ENCODE measurements at regions not wholly inside any gene's neighbourhood (a gene's known extent, or its start where the extent isn't known, plus 50 kb on each side); places are given as distances from the start of the nearest gene placed in this dataset.

DNA sequence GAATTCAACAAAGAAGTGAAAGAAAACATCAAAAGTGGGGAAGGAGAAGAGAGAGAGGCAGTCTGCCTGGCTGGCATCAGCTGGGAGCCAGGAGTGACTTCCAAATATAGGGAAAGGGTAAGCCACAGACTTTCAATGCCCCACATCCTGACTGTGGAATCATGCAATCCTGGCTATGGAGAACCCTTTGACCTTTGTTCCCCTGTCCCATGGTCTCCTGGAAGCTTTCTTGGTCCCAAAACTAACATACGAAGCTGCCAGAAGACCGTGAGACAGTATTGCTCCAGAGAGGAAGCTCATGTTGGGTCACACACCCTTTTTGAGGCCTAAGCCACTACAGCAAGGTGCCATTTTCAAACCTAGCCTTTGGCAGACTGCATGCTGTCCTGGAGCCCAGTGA is 665.5 kb downstream of the ELAVL2 start:
- no peak for TF ChIP-seq CTCF (IDR thresholded peaks at IDR 0.05; ENCODE audit: insufficient read depth, missing control alignments)
- no peak for FAIRE-seq
- no peak for DNase-seq (ENCODE audit: insufficient read length, low spot score)

DNA sequence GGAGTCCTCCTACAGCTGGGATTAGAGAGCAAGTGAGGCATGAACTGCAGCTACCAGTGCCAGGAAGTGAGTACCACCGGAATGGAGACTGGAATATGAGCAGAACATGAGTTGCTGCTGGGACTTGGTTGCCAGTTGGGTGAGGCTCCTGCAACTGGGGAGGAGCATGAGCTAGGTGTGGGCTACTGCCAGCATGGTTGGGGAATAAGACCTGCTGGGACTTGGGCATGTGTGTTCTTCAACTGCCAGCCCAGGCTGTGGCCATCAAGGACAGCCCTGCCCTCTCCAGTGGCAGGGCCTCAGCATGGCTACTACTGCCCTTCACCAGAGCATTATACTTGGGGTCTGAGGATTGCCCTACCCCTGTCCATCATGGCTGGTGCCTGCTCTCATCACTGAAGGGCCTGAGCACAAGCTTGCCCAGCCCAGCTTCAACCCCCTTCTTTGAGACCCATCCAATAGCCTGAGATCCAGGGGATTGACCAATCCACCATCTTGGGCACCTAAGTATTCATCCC is 665.0 kb downstream of the ELAVL2 start:
- no peak for TF ChIP-seq CTCF (IDR thresholded peaks at IDR 0.05; ENCODE audit: insufficient read depth, missing control alignments)
- FAIRE-seq (no peak), DNase-seq (ENCODE audit: insufficient read length, low spot score) (no peak)

DNA sequence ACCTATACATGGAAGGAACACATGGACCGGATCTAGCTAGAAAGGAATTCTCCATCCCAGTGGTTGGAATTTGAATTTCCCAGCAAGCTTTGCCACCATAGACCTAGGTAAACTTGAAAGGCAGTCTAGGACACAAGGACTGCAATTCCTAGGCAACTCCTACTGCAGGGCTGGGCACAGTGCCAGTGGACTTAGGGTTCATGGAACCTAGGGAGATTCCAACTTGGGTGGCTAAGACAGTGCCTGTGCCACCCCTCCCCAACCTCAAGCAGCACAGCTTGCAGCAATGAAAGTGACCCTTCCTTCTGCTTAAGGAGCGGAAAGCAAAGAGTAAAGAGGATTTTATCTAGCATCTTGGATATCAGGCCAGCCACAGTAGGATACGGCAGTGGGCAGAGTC is 663.3 kb downstream of the ELAVL2 start:
- DNase-seq (ENCODE audit: insufficient read length, low spot score) = no peak
- no peak for FAIRE-seq
- no peak for TF ChIP-seq CTCF (IDR thresholded peaks at IDR 0.05; ENCODE audit: insufficient read depth, missing control alignments)

- FAIRE-seq = no peak
- no peak for TF ChIP-seq CTCF (IDR thresholded peaks at IDR 0.05; ENCODE audit: insufficient read depth, missing control alignments)
These were observed 654.6 kb downstream of the ELAVL2 start for GRCh38 chr9:23171479-23171878.

DNA sequence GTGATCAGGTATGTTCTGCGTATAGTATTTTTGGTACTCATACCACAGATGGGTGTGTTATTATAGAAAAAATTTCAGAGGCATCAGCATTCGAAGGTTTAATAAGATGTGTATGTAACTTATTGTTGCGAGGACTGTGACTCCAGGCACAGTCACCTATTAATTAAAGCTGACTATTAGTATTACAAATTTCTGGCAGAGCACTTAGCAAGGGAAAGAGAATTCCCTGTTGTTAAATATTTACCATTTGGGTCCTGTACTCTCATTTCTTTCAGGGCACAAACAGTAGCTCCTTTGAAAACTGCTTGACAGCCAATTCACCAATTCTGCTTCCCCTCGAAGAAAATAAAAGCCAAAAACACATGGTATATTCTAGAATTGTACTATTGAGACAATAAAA is 653.8 kb downstream of the ELAVL2 start:
- no peak for TF ChIP-seq CTCF (IDR thresholded peaks at IDR 0.05; ENCODE audit: insufficient read depth, missing control alignments)
- FAIRE-seq (no peak), DNase-seq (ENCODE audit: insufficient read length, low spot score) (no peak)

More at GRCh38 chr9:23171479-23171878, 654.6 kb downstream of the ELAVL2 start:
- no peak for DNase-seq (ENCODE audit: insufficient read length, low spot score)

DNA sequence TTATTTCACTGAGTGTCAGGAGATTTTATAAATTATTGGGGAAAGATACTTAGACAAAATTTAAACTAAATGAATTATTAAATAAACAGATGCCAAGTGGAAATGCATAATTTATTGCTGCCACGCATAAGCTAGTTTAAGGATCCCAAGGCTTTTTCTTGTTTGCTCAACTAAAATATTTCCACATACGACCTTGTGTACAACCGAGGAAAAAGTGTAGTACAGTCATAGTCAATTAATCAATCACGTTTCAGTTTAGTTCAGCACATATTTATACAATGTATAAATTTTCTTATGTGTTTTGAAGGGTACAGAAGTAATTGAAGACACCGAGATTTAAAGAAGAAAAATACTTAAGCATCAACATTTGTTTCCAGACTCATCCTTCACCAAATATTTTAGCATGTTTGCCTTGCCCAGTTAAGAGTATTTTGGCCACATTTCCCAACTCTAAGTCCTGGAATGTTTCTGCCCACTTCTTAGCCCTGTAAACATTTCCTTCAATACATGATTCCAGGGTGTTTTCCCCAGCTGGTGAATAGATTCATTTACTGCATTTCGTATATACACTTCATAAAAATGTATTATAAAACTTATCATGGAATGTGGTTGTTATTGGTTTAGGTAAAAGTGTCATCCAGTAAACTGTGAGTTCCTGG is 652.9 kb downstream of the ELAVL2 start:
- FAIRE-seq (no peak), DNase-seq (ENCODE audit: insufficient read length, low spot score) (no peak)
- no peak for TF ChIP-seq CTCF (IDR thresholded peaks at IDR 0.05; ENCODE audit: insufficient read depth, missing control alignments)

DNA sequence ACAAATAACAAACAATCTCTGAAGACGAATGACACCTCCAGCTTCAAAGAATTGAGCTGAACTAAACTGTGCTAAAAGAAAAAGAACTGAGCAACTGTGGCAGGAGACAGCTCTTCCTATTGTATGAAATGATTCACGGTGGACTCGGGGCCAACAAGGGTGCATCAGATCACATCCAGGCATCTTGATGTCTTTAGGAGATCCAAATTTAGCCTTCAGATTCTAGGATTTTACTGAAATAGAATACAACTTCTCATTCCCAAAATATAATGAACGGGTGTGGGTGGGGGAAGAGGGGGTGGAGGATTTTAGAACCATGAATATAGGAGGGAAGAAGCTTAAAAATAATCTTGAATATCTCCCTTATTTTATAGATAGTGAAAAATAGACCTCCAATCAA is 631.8 kb downstream of the ELAVL2 start:
- DNase-seq (ENCODE audit: insufficient read length, low spot score) = no peak
- FAIRE-seq = no peak
- no peak for TF ChIP-seq CTCF (IDR thresholded peaks at IDR 0.05; ENCODE audit: insufficient read depth, missing control alignments)

Data from D721Med (cell line).